Astrocyte of the spinal cord (primary cell): ENCODE measurements at regions not wholly inside any gene's neighbourhood (a gene's known extent, or its start where the extent isn't known, plus 50 kb on each side); places are given as distances from the start of the nearest gene placed in this dataset.
"Not testable (repeated sequence)": the region's sequence is repeated elsewhere in the genome, so short reads cannot be mapped to it uniquely, and the experiment has no call there.

Experiments used
- DNase-seq: peaks from one replicate; pipeline ENCODE4 v3.0.0; 2011; ENCODE audit warnings: low read depth, low spot score
- H3K4me3 ChIP-seq: 2 replicates; pipeline ENCODE4 v1.5.1; 2011; ENCODE audit warnings: low read depth, mild to moderate bottlenecking, low read length, moderate library complexity
- in situ Hi-C: cut with HindIII; loops from 2 replicates; pipeline ENCODE4 v1.10.0; 2017; ENCODE audit warnings: low sequenced_read_pairs
- TF ChIP-seq, protein P1 (sequence below): IDR thresholded peaks from 2 replicates; pipeline ENCODE4 v1.5.1; 2012; ENCODE audit warnings: low read depth, mild to moderate bottlenecking, low read length, inconsistent platforms

DNA sequence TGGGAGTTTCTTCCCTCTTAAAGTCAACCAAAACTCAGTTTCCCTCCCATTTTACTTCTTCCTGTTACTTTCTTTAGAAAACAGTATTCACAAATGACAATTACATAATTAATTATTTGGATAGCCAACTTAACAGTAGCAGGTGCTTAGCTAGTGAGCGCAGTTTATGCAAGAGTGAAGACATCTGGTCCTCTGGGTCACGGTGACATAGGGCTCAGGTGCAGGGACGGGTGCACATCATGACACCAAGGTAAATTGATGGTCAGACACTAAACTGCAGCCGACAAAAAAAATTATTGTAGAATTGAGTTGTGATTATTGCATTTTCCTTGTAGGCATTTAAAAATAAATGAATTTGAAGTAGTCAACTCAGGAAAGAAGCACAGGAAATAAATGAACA, 142.0 kb upstream of the KCTD3 start:
- H3K4me3 ChIP-seq = no peak overlapping the region
- in situ Hi-C loops = no loop called here
- no peak for DNase-seq
- TF ChIP-seq, protein P1, sequence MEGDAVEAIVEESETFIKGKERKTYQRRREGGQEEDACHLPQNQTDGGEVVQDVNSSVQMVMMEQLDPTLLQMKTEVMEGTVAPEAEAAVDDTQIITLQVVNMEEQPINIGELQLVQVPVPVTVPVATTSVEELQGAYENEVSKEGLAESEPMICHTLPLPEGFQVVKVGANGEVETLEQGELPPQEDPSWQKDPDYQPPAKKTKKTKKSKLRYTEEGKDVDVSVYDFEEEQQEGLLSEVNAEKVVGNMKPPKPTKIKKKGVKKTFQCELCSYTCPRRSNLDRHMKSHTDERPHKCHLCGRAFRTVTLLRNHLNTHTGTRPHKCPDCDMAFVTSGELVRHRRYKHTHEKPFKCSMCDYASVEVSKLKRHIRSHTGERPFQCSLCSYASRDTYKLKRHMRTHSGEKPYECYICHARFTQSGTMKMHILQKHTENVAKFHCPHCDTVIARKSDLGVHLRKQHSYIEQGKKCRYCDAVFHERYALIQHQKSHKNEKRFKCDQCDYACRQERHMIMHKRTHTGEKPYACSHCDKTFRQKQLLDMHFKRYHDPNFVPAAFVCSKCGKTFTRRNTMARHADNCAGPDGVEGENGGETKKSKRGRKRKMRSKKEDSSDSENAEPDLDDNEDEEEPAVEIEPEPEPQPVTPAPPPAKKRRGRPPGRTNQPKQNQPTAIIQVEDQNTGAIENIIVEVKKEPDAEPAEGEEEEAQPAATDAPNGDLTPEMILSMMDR = no peak

DNA sequence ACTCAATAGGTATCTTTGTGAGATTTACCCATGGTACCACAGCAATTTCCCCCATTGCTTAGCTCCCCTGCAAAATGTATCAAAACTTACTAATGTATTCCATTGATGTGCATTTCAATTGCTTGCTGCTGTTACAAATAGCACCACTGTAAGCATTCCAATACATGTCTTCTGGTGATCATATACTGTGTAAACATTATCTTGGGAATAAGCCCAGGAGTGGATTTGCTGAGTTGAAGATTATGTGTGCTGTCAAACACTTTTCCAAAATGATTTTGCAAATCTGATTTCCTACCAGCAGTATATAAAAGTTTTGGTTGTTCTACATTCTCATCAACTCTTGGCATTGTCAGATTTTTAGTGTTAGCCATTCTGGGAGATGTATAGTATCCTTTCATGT, 141.0 kb upstream of the KCTD3 start:
- no peak overlapping the region for H3K4me3 ChIP-seq
- TF ChIP-seq, protein P1 = no peak
- in situ Hi-C loops = no loop called here
- DNase-seq = no peak

DNA sequence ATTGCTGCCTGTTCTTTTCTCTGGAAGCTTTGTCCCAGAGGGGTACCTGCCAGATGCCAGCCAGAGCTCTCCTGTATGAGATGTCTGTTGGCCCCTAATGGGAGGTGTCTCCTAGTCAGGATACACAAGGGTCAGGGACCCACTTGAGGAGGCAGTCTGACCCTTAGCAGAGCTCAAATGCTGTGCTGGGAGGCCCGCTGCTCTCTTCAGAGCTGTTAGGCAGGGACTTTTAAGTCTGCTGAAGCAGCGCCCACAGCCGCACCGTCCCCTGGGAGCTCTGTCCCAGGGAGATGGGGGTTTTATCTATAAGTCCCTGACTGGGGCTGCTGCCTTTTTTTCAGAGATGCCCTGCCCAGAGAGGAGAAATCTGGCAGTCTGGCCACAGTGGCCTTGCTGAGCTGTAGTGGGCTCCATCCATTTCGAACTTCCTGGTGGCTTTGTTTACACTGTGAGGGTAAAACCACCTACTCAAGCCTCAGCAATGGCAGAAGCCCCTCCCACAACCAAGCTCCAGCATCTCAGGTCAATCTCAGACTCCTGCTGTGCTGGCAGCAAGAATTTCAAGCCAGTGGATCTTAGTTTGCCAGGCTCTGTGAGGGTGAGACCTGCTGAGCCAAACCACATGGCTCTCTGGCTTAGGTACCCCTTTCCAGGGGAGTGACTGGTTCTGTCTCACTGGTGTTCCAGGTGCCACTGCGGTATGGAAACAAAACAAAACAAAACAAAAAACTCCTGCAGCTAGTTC, 134.4 kb upstream of the KCTD3 start:
- in situ Hi-C loops, DNase-seq, H3K4me3 ChIP-seq: not testable (repeated sequence)

DNA sequence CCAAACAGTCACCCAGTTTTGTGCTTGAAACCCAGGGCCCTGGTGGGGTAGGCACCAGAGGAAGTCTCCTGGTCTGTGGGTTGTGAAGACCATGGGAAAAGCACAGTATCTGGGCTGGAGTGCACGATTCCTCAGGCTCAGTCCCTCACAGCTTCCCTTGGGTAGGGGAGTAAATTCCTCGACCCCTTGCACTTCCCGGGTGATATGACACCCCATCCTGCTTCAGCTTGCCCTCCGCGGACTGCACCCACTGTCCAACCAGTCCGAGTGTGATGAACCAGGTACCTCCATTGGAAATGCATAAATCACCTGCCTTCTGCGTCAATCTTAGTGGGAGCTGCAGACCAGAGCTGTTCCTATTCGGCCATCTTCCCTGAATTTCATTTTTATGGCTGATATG, 133.9 kb upstream of the KCTD3 start:
- TF ChIP-seq, protein P1 = no peak
- H3K4me3 ChIP-seq = no peak overlapping the region
- in situ Hi-C loops = no loop called here
- DNase-seq = no peak

DNA sequence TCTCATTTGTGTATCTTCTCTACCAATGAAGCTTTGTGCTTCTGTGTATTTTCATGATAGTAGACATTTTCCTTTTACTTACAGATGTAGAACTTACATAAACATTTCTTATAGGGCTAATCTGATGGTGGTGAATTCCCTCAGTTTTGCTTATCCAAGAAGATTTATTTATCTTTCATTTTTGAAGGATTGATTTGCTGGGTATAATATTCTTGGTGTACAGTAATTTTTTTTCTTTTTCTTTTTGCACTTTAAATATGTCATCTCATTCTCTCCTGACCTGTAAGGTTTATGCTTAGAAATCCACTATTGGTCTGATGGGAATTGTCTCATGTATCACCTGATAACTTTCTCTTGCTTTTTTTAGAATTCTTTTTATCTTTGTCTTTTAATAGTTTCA, 127.6 kb upstream of the KCTD3 start:
- in situ Hi-C loops = no loop called here
- TF ChIP-seq, protein P1 = no peak
- no peak overlapping the region for H3K4me3 ChIP-seq
- no peak for DNase-seq

DNA sequence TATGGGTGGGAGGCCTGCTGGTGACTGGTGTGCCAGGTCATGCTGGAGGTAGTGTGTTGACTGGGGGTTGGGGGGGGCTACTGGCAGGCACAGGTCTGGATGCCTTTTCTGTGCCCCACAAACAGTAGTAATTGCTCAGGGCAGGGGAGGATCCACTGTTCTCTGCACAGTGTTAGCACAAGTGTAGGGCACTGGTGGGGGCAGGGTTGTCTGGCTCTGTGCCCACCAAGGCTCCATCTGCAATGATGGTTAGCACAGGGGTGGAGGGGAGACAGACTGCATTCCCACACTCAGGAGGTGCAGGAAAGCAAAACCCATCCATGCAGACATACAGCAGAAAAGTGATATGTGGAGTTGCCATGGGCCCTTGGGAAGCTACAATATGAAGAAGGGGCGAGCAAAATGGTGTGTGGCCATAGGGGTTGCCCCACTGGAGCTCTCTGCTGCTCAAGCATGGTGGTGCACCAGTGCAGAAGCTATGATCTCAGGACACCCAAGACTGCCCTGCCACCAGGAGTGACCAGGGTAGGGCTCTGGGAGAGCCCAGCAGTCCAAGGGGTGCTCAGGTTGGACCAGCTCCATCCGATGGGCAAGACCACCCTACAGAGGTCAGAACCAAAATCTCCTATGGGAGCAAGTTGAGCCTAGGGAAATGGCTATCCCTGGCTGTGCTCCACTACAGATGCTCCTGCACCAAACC, 122.2 kb upstream of the KCTD3 start:
- no peak for DNase-seq
- TF ChIP-seq, protein P1 = no peak
- H3K4me3 ChIP-seq = no peak overlapping the region
- in situ Hi-C loops = no loop called here

DNA sequence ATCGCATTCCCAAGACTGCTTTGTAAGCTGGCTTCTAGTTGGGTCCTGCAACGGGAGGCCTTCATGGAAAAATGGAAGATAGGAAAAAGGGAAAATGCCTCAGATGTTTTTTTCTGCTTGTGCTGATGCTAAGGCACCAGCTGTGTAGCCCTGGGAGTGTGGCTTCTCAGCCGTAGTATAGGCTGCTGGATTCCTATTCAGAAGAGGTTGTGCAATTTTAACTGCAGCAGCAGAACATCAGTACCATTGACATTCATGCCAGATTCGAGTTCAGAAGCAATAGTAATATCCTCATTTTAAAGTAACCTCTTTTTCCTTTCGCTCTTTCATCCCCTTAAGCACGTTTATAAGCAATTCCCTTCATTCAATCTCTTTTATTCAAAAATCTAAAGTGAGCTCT, 119.1 kb upstream of the KCTD3 start:
- H3K4me3 ChIP-seq, in situ Hi-C loops, DNase-seq: not testable (repeated sequence)

DNA sequence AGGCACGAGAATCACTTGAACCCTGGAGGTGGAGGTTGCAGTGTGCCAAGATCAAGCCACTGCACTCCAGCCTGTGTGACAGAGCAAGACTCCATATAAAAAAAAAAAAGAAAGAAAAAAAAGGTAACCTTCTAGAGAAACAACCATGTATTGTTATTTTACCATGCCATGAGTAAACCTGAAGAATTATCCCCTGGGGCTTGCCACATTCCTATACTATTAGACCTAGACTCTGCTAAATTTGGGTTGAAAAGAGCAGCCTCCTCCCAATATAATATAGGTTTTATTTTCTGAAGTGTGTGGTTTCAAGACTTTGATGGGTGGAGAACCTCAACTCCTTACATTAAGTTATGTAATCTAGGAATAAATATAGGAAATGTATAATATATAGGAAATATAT, 118.0 kb upstream of the KCTD3 start:
- H3K4me3 ChIP-seq, in situ Hi-C loops, DNase-seq: not testable (repeated sequence)
